ENCODE measurements at regions not wholly inside any gene's neighbourhood (a gene's known extent, or its start where the extent isn't known, plus 50 kb on each side); places are given as distances from the start of the nearest gene placed in this dataset.

DNA sequence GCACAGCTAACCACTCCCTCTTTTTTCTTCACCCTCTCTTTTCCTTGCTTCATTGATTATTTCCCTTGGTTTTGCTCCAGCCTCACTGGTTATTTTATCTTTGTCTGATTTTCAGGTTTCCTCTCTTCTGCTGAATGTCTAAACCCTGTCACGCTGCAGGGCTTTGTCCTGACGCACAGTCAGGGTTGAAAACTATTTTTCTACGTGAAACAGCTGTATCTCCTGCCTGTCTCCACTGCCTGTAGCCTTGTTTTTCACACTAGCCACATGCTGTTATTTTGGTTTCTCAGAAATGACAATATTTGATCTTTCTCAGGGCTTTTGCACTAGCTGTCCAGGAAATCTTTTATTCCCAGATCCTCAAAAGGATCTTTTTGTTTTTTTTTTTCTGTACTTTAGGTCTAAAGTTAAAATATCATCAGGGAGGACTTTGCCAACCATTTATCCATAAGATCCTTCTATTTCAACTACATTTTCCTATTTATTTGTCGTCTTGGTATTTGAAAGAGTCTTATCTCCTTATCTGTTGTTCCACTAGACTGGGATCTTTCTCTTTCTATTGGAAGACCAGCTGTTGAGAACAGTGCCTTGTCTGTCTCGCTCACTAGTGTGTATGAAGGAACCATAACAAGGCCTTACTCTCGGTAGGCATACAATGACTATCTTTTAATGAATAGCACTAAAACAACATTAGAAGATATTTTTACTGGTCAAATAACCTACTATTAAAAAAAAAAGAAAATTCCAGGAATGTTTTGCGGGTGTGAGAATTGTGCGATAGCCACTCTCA is 164.3 kb downstream of the PDHA2 start:
- H3K27me3 ChIP-seq (ENCODE audit: insufficient read depth, poor library complexity, severe bottlenecking) = no peaks in the 10 kb centered on the region
- no peak for DNase-seq (ENCODE audit: low read depth in 1 of 2, low spot score in 1 of 2)
- H3K27ac ChIP-seq (replicated peaks) = no peak overlapping the region
- H3K4me3 ChIP-seq (replicated peaks; ENCODE audit: insufficient read depth, low read length) = no peak overlapping the region
- TF ChIP-seq, protein P1, sequence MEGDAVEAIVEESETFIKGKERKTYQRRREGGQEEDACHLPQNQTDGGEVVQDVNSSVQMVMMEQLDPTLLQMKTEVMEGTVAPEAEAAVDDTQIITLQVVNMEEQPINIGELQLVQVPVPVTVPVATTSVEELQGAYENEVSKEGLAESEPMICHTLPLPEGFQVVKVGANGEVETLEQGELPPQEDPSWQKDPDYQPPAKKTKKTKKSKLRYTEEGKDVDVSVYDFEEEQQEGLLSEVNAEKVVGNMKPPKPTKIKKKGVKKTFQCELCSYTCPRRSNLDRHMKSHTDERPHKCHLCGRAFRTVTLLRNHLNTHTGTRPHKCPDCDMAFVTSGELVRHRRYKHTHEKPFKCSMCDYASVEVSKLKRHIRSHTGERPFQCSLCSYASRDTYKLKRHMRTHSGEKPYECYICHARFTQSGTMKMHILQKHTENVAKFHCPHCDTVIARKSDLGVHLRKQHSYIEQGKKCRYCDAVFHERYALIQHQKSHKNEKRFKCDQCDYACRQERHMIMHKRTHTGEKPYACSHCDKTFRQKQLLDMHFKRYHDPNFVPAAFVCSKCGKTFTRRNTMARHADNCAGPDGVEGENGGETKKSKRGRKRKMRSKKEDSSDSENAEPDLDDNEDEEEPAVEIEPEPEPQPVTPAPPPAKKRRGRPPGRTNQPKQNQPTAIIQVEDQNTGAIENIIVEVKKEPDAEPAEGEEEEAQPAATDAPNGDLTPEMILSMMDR (IDR thresholded peaks at IDR 0.05; ENCODE audit: insufficient read depth, low read length) = no peak
- TF ChIP-seq, protein P2, sequence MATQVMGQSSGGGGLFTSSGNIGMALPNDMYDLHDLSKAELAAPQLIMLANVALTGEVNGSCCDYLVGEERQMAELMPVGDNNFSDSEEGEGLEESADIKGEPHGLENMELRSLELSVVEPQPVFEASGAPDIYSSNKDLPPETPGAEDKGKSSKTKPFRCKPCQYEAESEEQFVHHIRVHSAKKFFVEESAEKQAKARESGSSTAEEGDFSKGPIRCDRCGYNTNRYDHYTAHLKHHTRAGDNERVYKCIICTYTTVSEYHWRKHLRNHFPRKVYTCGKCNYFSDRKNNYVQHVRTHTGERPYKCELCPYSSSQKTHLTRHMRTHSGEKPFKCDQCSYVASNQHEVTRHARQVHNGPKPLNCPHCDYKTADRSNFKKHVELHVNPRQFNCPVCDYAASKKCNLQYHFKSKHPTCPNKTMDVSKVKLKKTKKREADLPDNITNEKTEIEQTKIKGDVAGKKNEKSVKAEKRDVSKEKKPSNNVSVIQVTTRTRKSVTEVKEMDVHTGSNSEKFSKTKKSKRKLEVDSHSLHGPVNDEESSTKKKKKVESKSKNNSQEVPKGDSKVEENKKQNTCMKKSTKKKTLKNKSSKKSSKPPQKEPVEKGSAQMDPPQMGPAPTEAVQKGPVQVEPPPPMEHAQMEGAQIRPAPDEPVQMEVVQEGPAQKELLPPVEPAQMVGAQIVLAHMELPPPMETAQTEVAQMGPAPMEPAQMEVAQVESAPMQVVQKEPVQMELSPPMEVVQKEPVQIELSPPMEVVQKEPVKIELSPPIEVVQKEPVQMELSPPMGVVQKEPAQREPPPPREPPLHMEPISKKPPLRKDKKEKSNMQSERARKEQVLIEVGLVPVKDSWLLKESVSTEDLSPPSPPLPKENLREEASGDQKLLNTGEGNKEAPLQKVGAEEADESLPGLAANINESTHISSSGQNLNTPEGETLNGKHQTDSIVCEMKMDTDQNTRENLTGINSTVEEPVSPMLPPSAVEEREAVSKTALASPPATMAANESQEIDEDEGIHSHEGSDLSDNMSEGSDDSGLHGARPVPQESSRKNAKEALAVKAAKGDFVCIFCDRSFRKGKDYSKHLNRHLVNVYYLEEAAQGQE (IDR thresholded peaks at IDR 0.05; ENCODE audit: insufficient replicate concordance, low read depth) = no peak
- TF ChIP-seq GABPA (IDR thresholded peaks at IDR 0.05; ENCODE audit: low read depth) = no peak

DNA sequence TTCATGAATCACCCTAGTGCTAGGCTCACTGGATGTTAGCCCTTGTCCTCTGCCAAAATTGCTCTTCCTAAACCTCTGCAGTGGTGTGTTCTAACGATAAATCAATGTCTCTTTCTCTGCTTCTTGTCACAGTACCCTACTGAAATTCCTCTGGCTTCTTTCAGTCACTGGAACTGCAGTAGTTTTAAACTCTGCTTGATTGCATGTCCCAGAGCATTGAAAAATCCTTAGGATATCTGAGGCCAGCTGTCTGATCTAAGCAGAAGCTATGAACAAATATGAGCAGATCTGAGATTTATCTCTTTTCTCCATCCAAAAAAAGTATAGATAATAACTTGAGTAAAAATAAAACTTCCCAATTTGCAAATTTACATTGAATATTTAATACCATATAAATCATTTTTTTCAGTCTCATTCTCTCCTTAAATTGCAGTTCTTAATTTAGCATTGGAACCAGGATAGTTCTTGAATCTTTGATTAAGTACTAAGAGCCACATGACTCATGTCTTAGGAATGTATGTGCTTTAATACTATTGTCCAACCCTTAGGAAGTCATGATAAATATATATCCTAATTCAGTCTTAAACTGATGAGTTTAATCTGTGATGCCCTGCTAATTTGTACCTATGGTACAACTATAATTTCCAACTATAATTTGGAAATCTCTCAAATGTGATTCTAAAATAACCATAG is 169.7 kb downstream of the PDHA2 start:
- TF ChIP-seq GABPA (IDR thresholded peaks at IDR 0.05; ENCODE audit: low read depth) (no peak), SPI1 (IDR thresholded peaks at IDR 0.05; ENCODE audit: borderline replicate concordance, low read depth) (no peak), POLR2AphosphoS5 (IDR thresholded peaks at IDR 0.05; ENCODE audit: low read depth) (no peak)
- TF ChIP-seq, protein P1 (IDR thresholded peaks at IDR 0.05; ENCODE audit: insufficient read depth, low read length) = no peak
- TF ChIP-seq, protein P2 (IDR thresholded peaks at IDR 0.05; ENCODE audit: insufficient replicate concordance, low read depth) = no peak
- Histone ChIP-seq H3K4me3 (replicated peaks; ENCODE audit: insufficient read depth, low read length) (no peak overlapping the region), H3K27ac (replicated peaks) (no peak overlapping the region), H3K27me3 (ENCODE audit: insufficient read depth, poor library complexity, severe bottlenecking) (no peaks in the 10 kb centered on the region)
- DNase-seq (ENCODE audit: low read depth in 1 of 2, low spot score in 1 of 2) = no peak

DNA sequence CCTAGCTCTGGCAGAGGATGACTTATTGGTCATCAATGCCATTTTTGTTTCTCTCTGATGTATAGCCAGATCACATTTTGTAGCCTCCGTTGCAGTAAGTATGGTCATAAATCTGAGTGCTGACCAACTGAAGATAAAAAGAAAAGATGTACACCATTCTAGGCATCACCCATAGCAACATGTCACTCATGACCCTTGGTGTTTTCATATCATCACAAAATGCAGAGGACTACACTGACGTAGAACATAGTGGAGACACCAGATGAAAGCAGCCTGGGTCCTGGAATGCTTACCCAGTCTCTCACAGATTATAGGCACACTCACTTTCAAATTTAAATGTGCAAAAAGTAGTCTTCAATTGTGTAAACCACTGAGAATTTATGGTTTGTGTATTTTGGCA is 172.8 kb downstream of the PDHA2 start:
- no peak for DNase-seq (ENCODE audit: low read depth in 1 of 2, low spot score in 1 of 2)
- Histone ChIP-seq H3K4me3 (replicated peaks; ENCODE audit: insufficient read depth, low read length) (no peak overlapping the region), H3K27me3 (ENCODE audit: insufficient read depth, poor library complexity, severe bottlenecking) (no peaks in the 10 kb centered on the region), H3K27ac (replicated peaks) (no peak overlapping the region)
- TF ChIP-seq, protein P2 (IDR thresholded peaks at IDR 0.05; ENCODE audit: insufficient replicate concordance, low read depth) = no peak
- no peak for TF ChIP-seq GABPA (IDR thresholded peaks at IDR 0.05; ENCODE audit: low read depth)
- TF ChIP-seq, protein P1 (IDR thresholded peaks at IDR 0.05; ENCODE audit: insufficient read depth, low read length) = no peak
- TF ChIP-seq SPI1 (IDR thresholded peaks at IDR 0.05; ENCODE audit: borderline replicate concordance, low read depth) = no peak
- no peak for TF ChIP-seq POLR2AphosphoS5 (IDR thresholded peaks at IDR 0.05; ENCODE audit: low read depth)

Data from HL-60 (cell line).